ENCODE measurements at regions not wholly inside any gene's neighbourhood (a gene's known extent, or its start where the extent isn't known, plus 50 kb on each side); places are given as distances from the start of the nearest gene placed in this dataset.

DNA sequence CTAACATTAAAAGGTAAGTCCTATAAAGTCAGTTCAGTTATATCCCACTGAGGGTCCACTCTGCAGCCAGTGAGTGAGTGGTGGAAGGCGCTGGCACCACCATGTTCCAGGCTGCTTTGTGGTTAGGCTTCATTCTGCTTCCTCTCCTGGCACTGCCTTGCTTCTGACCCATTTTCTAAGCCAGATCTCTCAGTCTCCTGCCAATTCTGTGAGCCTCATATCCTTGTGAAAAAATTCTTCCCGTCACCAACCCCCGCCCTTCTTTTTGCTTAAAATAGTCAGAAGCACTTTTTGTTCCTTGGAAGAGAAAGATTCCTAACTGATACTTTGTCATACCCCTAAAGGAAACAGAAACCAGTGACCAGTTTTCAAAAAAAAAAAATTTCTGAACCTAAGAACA lies 139.8 kb upstream of the NCK2 start:
- H3K4me3 ChIP-seq (replicated peaks; ENCODE audit: low read depth, low read length): no peak overlapping the region
- DNase-seq (ENCODE audit: extremely low read depth, low read depth): no peak
- TF ChIP-seq, protein P1, sequence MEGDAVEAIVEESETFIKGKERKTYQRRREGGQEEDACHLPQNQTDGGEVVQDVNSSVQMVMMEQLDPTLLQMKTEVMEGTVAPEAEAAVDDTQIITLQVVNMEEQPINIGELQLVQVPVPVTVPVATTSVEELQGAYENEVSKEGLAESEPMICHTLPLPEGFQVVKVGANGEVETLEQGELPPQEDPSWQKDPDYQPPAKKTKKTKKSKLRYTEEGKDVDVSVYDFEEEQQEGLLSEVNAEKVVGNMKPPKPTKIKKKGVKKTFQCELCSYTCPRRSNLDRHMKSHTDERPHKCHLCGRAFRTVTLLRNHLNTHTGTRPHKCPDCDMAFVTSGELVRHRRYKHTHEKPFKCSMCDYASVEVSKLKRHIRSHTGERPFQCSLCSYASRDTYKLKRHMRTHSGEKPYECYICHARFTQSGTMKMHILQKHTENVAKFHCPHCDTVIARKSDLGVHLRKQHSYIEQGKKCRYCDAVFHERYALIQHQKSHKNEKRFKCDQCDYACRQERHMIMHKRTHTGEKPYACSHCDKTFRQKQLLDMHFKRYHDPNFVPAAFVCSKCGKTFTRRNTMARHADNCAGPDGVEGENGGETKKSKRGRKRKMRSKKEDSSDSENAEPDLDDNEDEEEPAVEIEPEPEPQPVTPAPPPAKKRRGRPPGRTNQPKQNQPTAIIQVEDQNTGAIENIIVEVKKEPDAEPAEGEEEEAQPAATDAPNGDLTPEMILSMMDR (IDR thresholded peaks at IDR 0.05; ENCODE audit: low read depth, low read length, missing control alignments): no peak

DNA sequence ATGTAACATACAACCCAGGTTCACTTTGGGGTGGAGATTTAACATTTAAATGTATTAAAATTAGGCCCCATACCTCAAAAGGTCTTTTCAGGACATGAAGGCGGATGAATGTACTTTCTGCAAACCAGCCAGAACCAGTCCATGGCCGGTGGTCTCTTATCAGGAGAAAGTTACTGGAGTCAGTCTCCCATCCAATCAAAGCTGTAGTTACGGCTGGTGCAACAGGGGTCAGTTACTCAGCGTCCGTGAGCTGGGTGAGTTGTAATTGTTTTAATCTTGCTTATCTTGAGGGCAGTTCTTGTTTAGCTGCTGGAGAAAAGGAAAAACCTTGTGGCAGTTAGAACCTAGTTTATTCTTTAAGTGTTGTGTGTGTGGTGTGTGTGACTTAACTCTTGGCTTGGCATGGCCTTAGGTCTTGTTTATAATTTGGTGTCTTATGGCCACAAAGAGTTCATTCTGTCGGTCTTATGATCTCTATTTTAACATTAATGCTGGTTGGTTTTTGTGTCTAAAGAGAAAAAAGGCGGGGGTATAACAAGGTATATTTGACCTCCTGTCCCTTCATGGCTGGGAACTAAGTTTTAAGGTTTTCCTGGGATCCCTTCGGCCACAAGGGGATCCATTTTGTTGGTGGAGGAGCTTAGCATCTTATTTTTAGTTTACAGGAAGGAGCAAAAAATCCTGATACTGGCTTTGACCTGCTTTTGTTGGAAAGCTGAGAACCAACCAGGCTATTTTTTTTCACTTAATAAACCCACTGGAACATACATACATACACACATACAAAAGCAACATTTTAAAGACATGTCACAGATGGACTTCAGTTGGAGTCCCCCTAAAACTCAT lies 143.5 kb upstream of the NCK2 start:
- DNase-seq (ENCODE audit: extremely low read depth, low read depth): no peak
- TF ChIP-seq, protein P1 (IDR thresholded peaks at IDR 0.05; ENCODE audit: low read depth, low read length, missing control alignments): no peak
- H3K4me3 ChIP-seq (replicated peaks; ENCODE audit: low read depth, low read length): no peak overlapping the region

DNA sequence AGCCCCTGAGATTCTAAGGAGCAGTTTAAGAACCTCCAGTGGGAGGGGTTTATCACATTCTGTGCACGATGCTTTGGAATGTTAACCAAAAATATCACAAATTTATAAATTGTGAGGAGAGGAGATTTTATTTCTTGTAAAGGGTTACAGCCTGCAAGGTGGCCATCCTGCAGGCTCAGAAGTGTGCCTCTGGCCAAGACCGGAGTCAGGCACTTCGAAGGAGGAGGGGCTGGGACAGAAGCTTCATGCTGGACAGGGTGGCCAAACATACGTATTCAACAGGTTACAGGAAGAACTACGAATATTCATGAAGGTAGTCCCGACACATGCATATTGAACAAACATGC lies 144.1 kb upstream of the NCK2 start:
- TF ChIP-seq, protein P1 (IDR thresholded peaks at IDR 0.05; ENCODE audit: low read depth, low read length, missing control alignments): no peak
- DNase-seq (ENCODE audit: extremely low read depth, low read depth): no peak

DNA sequence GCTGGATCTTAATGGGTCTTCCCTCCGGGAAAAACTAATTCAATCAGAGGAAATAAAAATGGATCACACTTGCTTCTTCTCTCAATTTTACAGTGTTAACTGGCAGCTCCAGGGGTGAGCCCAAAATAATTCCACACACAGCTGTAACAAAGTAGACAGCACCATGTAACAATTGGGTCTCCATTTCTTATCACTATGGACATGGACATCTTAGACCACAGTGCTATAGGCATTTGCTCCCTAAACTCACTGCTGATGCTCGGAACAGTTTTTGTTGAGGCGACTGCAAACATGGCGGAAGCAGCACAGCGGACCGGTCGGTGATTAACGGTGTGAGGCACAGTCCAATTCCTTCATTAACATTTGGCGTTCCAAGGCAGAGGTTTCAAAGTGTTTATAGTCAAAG lies 144.7 kb upstream of the NCK2 start:
- no peak overlapping the region for H3K4me3 ChIP-seq (replicated peaks; ENCODE audit: low read depth, low read length)
- TF ChIP-seq, protein P1 (IDR thresholded peaks at IDR 0.05; ENCODE audit: low read depth, low read length, missing control alignments): no peak
- DNase-seq (ENCODE audit: extremely low read depth, low read depth): no peak

More for the DNA sequence above, 144.1 kb upstream of the NCK2 start:
- no peak overlapping the region for H3K4me3 ChIP-seq (replicated peaks; ENCODE audit: low read depth, low read length)

- H3K4me3 ChIP-seq (replicated peaks; ENCODE audit: low read depth, low read length): no peak overlapping the region
- TF ChIP-seq, protein P1 (IDR thresholded peaks at IDR 0.05; ENCODE audit: low read depth, low read length, missing control alignments): no peak
- no peak for DNase-seq (ENCODE audit: extremely low read depth, low read depth)
Measured at GRCh38 chr2:105598829-105599698, 145.6 kb upstream of the NCK2 start.

- H3K4me3 ChIP-seq (replicated peaks; ENCODE audit: low read depth, low read length): no peak overlapping the region
- no peak for DNase-seq (ENCODE audit: extremely low read depth, low read depth)
- TF ChIP-seq, protein P1 (IDR thresholded peaks at IDR 0.05; ENCODE audit: low read depth, low read length, missing control alignments): no peak
Measured at GRCh38 chr2:105597806-105598803, 146.6 kb upstream of the NCK2 start.
